Aorta (tissue), 5 donors: ENCODE measurements at regions not wholly inside any gene's neighbourhood (a gene's known extent, or its start where the extent isn't known, plus 50 kb on each side); places are given as distances from the start of the nearest gene placed in this dataset.

Source experiments
- ATAC-seq: fragments of 200-7000 bp; cut with Tn5 transposase; one replicate; pipeline ENCODE4 v1.9.1; 2022; ENCODE audit warnings: moderate library complexity; ENCODE audit not compliant: low FRiP score
- DNase-seq, 2 donors: peaks; one replicate each; pipeline ENCODE4 v3.0.0-alpha.2; 2020
- H3K27ac ChIP-seq, 2 donors: one replicate each; pipeline ENCODE4 v1.5.1; 2013; ENCODE audit warnings: low read length in 2 of 2, mild to moderate bottlenecking in 2 of 2, moderate library complexity in 2 of 2, control low read depth in 1 of 2, inconsistent platforms in 1 of 2, low read depth in 1 of 2
- H3K27me3 ChIP-seq, 2 donors: one replicate each; pipeline ENCODE4 v1.6.1; 2013; ENCODE audit warnings: control low read depth in 1 of 2, low read length in 1 of 2, mild to moderate bottlenecking in 1 of 2, moderate library complexity in 1 of 2; ENCODE audit not compliant: insufficient read depth in 2 of 2, control insufficient read depth in 1 of 2
- H3K36me3 ChIP-seq, 2 donors: one replicate each; pipeline ENCODE4 v1.6.1; 2013; ENCODE audit warnings: control low read depth in 1 of 2, low read length in 1 of 2, mild to moderate bottlenecking in 1 of 2; ENCODE audit not compliant: insufficient read depth in 2 of 2, control insufficient read depth in 1 of 2
- H3K4me1 ChIP-seq, 2 donors: one replicate each; pipeline ENCODE4 v1.6.1; 2013; ENCODE audit warnings: low read length in 2 of 2, control low read depth in 1 of 2, mild to moderate bottlenecking in 1 of 2, moderate library complexity in 1 of 2; ENCODE audit not compliant: insufficient read depth in 2 of 2, control insufficient read depth in 1 of 2
- H3K4me3 ChIP-seq, 2 donors: one replicate each; pipeline ENCODE4 v1.5.1; 2013; ENCODE audit warnings: low read length in 2 of 2, control low read depth in 1 of 2, mild to moderate bottlenecking in 1 of 2
- H3K9me3 ChIP-seq: one replicate; pipeline ENCODE4 v1.6.1; 2013; ENCODE audit warnings: mild to moderate bottlenecking, low read length; ENCODE audit not compliant: control insufficient read depth
- WGBS, 2 donors: extraction: QIAGEN DNeasy Blood & Tissue Kit; methylation state at CpG; one replicate each; pipeline ENCODE4 v1.1.7; 2013; 5-methylcytosine and 5-hydroxymethylcytosine counted together
- intact Hi-C, 2 donors: fragments of 100-400 bp; cut with DNase I; formaldehyde crosslinking; loops; one replicate each; pipeline versions ENCODE4 v1.14.2 to v1.15.0; 2022
- donor health status: healthy with polysubstance abuse.
- donor health status: Bipolar disorder and iron deficiency.
- donor health status: DM: no; HTN: no; CAD: no.
- donor health status: DM: no; HTN: no; CAD: no.
- donor health status: DM: yes; HTN: yes; CAD: no.

GRCh38 chr3:18228060-18228459 lies 197.1 kb downstream of the SATB1 start:
- 86 to 88% methylated on average over 1 of the region's 1 CpG for WGBS, 2 donors
- DNase-seq (no peak), ATAC-seq (no peak)
- Histone ChIP-seq H3K4me3 (no peak overlapping the region), H3K27ac (no peak overlapping the region), H3K27me3 (peaks cover 0 to 1% of the 10 kb centered on the region in 2 donors), H3K4me1 (no peaks in the 10 kb centered on the region), H3K9me3 (no peaks in the 10 kb centered on the region), H3K36me3 (no peaks in the 10 kb centered on the region)
- intact Hi-C loops: no loop called here

- Histone ChIP-seq H3K36me3 (no peaks in the 10 kb centered on the region), H3K27me3 (peaks cover 0 to 1% of the 10 kb centered on the region in 2 donors), H3K27ac (no peak overlapping the region), H3K9me3 (no peaks in the 10 kb centered on the region), H3K4me3 (no peak overlapping the region), H3K4me1 (no peaks in the 10 kb centered on the region)
- DNase-seq: no peak
- 57 to 71% methylated on average over 3 of the region's 3 CpGs for WGBS, 2 donors
- intact Hi-C loops: no loop called here
- ATAC-seq: no peak
Measured at GRCh38 chr3:18225709-18226108, 199.4 kb downstream of the SATB1 start.

- Histone ChIP-seq H3K4me1 (no peaks in the 10 kb centered on the region), H3K4me3 (no peak overlapping the region), H3K27ac (no peak overlapping the region), H3K9me3 (no peaks in the 10 kb centered on the region), H3K27me3 (peaks cover 0 to 1% of the 10 kb centered on the region in 2 donors), H3K36me3 (no peaks in the 10 kb centered on the region)
- intact Hi-C loops: no loop called here
- 41 to 56% methylated on average over 2 of the region's 2 CpGs for WGBS, 2 donors
- DNase-seq: no peak
- no peak for ATAC-seq
Measured at GRCh38 chr3:18224426-18224825, 200.7 kb downstream of the SATB1 start.

DNA sequence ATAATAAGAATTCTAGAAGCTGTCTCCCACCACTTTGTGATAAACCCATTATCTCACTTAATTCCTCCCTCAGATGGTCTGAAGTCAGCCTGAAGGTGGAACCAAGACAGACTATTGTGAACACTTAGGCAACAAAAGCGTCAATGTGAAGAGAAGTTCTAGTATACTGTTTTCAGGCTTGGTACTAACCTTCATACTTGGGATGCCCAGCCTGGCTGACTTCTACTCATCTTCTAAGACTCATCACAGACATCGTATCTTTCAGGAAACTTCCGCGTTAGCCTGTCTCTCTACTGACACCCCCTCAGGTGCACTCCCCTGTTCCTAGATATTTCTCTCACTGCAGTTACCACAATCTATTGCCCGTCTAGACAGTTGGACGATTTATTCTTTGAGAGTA lies 201.2 kb downstream of the SATB1 start:
- no peaks in the 10 kb centered on the region for H3K9me3 ChIP-seq
- no peaks in the 10 kb centered on the region for H3K36me3 ChIP-seq
- intact Hi-C loops: no loop called here
- no peaks in the 10 kb centered on the region for H3K4me1 ChIP-seq
- ATAC-seq: no peak
- H3K4me3 ChIP-seq: no peak overlapping the region
- WGBS, 2 donors: 87% methylated on average over 6 of the region's 6 CpGs
- no peak overlapping the region for H3K27ac ChIP-seq
- DNase-seq: no peak
- H3K27me3 ChIP-seq: peaks cover 0 to 1% of the 10 kb centered on the region in 2 donors

- Histone ChIP-seq H3K27ac (no peak overlapping the region), H3K4me3 (no peak overlapping the region), H3K27me3 (peaks cover 0 to 1% of the 10 kb centered on the region in 2 donors), H3K4me1 (no peaks in the 10 kb centered on the region), H3K36me3 (no peaks in the 10 kb centered on the region), H3K9me3 (no peaks in the 10 kb centered on the region)
- DNase-seq (no peak), ATAC-seq (no peak)
- intact Hi-C loops: no loop called here
- WGBS, 2 donors: 20 to 31% methylated on average over 2 of the region's 2 CpGs
Measured at GRCh38 chr3:18223571-18223970, 201.6 kb downstream of the SATB1 start.

DNA sequence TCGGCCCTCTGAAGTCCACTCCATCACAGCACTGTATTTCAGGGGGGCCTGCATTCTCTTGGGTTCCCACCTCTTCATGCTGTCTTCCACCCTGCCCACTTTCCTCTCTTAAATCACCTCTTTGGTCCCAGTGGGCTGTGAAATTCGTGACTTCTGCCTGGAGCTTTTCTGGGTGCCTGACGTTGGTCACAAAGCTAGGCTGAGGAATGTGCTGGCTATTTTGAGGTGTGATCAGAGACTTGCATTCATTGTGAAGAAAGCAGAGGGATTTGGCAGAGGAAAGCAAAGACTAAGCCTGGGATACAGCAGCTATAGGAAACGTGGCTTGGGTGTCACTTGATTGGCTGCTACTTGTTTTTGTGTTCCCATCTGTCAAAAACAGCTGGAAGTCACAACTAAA lies 202.5 kb downstream of the SATB1 start:
- H3K4me3 ChIP-seq: no peak overlapping the region
- ATAC-seq (no peak), DNase-seq (no peak)
- H3K36me3 ChIP-seq: no peaks in the 10 kb centered on the region
- H3K27me3 ChIP-seq: peaks cover 0 to 1% of the 10 kb centered on the region in 2 donors
- WGBS, 2 donors: 23 to 41% methylated on average over 4 of the region's 4 CpGs
- no peaks in the 10 kb centered on the region for H3K4me1 ChIP-seq
- intact Hi-C loops: no loop called here
- H3K27ac ChIP-seq: no peak overlapping the region
- H3K9me3 ChIP-seq: no peaks in the 10 kb centered on the region

DNA sequence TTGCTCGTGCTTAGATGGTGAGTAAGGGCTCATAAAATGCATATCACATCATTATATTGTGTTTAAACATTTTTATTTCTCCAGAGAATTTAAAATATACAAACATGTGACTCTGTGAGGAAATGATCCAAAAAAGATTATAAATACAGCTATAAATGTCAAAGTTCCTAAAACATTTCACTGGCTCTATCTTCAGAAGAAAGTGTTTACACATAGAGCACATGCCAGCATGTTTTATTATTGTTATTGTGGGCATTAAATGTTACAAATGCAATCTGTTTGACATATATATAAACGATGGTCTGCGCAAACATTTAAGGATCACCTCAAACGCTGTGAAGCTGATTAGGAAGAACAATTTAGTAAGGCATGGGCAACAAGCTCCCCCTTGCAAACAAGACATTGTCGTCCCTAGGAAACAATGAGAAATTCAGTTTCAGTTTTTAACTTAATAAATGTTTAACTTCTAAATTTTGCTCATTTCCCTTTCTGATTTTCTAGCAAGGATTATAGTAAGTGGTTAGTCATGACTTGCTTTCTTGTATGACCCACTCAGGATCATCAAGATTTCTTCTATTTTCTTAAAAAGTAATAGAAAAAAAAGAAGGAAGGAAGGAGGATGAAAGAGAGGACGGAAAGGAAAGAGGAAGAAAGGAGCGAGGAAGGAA lies 207.5 kb downstream of the SATB1 start:
- DNase-seq (no peak), ATAC-seq (no peak)
- H3K4me3 ChIP-seq: no peak overlapping the region
- no peaks in the 10 kb centered on the region for H3K27me3 ChIP-seq
- H3K4me1 ChIP-seq: no peaks in the 10 kb centered on the region
- H3K36me3 ChIP-seq: no peaks in the 10 kb centered on the region
- WGBS, 2 donors: 26 to 31% methylated on average over 7 of the region's 7 CpGs
- H3K27ac ChIP-seq: no peak overlapping the region
- intact Hi-C loops: no loop called here
- H3K9me3 ChIP-seq: no peaks in the 10 kb centered on the region

DNA sequence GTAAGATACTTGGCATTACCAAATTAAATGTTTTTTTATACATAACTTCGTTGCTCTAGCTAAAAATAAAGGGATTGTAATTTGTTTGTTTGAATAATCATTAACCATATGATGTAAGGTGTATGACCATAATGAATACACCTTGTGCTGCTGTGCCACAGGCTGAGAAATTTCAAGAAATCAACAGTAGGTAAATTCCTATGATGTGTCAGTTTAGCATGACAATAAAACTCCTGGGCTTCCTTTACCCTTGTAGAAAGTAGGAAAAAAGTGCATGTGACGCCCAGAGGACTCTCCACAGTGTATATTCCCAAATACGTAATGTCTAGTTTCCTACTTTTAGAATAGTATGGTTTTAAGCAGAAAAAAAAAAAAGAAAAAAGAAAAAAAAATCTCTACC lies 208.1 kb downstream of the SATB1 start:
- ATAC-seq (no peak), DNase-seq (no peak)
- 64 to 67% methylated on average over 3 of the region's 3 CpGs for WGBS, 2 donors
- Histone ChIP-seq H3K9me3 (no peaks in the 10 kb centered on the region), H3K27ac (no peak overlapping the region), H3K36me3 (no peaks in the 10 kb centered on the region), H3K27me3 (no peaks in the 10 kb centered on the region), H3K4me1 (no peaks in the 10 kb centered on the region), H3K4me3 (no peak overlapping the region)
- intact Hi-C loops: no loop called here

DNA sequence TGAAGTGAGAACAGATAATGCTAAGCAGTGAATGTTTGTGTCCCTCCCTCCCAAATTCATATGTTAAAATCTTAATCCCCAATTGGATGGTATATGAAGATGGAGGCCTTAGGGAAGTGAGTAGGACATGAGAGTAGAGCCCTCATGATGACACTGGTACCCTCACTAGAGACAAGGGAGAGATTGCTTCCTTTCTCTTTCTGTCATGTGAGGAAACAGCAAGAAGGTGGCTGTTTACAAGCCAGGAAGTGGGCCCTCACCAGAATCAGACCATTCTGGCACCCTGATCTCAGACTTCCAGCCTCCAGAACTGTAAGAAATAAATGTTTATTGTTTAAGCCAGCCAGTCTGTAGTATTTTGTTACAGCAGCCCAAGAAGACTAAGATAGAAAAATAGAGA lies 209.5 kb downstream of the SATB1 start:
- intact Hi-C loops: no loop called here
- Histone ChIP-seq H3K27ac (no peak overlapping the region), H3K9me3 (no peaks in the 10 kb centered on the region), H3K27me3 (no peaks in the 10 kb centered on the region), H3K36me3 (no peaks in the 10 kb centered on the region), H3K4me1 (no peaks in the 10 kb centered on the region), H3K4me3 (no peak overlapping the region)
- DNase-seq: no peak
- ATAC-seq: no peak
